GM23248 (cell line): ENCODE measurements at regions not wholly inside any gene's neighbourhood (a gene's known extent, or its start where the extent isn't known, plus 50 kb on each side); places are given as distances from the start of the nearest gene placed in this dataset.

ENCODE experiments used
- EZH2 ChIP-seq: fragments of 200-600 bp; sonication (generic); IDR thresholded peaks from 2 replicates; pipeline ENCODE4 v1.6.1; 2018; ENCODE audit warnings: antibody characterized with exemption, mild to moderate bottlenecking; ENCODE audit not compliant: insufficient read depth, poor library complexity, severe bottlenecking
- EZH2phosphoT487 ChIP-seq: fragments of 200-600 bp; sonication (generic); IDR thresholded peaks from 2 replicates; pipeline ENCODE4 v1.6.1; 2018; ENCODE audit warnings: antibody characterized with exemption, moderate library complexity, mild to moderate bottlenecking, low read depth; ENCODE audit not compliant: insufficient read depth

GRCh38 chr20:55009066-55009465 lies 533.7 kb downstream of the DOK5 start:
- TF ChIP-seq EZH2phosphoT487 (no peak), EZH2 (no peak)
